HG03378 (cell line): ENCODE measurements at regions not wholly inside any gene's neighbourhood (a gene's known extent, or its start where the extent isn't known, plus 50 kb on each side); places are given as distances from the start of the nearest gene placed in this dataset.

ENCODE experiments used
- ATAC-seq: cut with Tn5 transposase; IDR thresholded peaks from one replicate; pipeline ENCODE4 v1.9.1; 2021; ENCODE audit warnings: mild to moderate bottlenecking, moderate library complexity; ENCODE audit not compliant: unreplicated experiment

- ATAC-seq, result no peak
Measured at GRCh38 chr4:24249972-24250371, 334.4 kb downstream of the DHX15 start.

- no peak for ATAC-seq
Measured at GRCh38 chr4:24248674-24249630, 335.4 kb downstream of the DHX15 start.

GRCh38 chr4:24245491-24245820, 338.9 kb downstream of the DHX15 start:
- ATAC-seq, result no peak

GRCh38 chr4:24244663-24245490, 339.5 kb downstream of the DHX15 start:
- no peak for ATAC-seq

- no peak for ATAC-seq
Measured at GRCh38 chr4:24243641-24244040, 340.7 kb downstream of the DHX15 start.

- ATAC-seq, result no peak
Measured at GRCh38 chr4:24241511-24241910, 342.8 kb downstream of the DHX15 start.

GRCh38 chr4:24240655-24241054, 343.7 kb downstream of the DHX15 start:
- no peak for ATAC-seq

- ATAC-seq, result no peak
Measured at GRCh38 chr4:24237709-24238108, 346.6 kb downstream of the DHX15 start.

- ATAC-seq, result no peak
Measured at GRCh38 chr4:24236532-24236931, 346.7 kb upstream of the PPARGC1A start.

GRCh38 chr4:24236120-24236519, 346.3 kb upstream of the PPARGC1A start:
- no peak for ATAC-seq

GRCh38 chr4:24235618-24236017, 345.8 kb upstream of the PPARGC1A start:
- ATAC-seq, result no peak

GRCh38 chr4:24234288-24234848, 344.5 kb upstream of the PPARGC1A start:
- no peak for ATAC-seq

GRCh38 chr4:24230955-24231354, 341.1 kb upstream of the PPARGC1A start:
- no peak for ATAC-seq

- no peak for ATAC-seq
Measured at GRCh38 chr4:24229978-24230377, 340.1 kb upstream of the PPARGC1A start.

- ATAC-seq, result no peak
Measured at GRCh38 chr4:24228692-24229091, 338.8 kb upstream of the PPARGC1A start.

- ATAC-seq, result no peak
Measured at GRCh38 chr4:24226667-24227066, 336.8 kb upstream of the PPARGC1A start.

- ATAC-seq, result no peak
Measured at GRCh38 chr4:24226023-24226422, 336.2 kb upstream of the PPARGC1A start.

- no peak for ATAC-seq
Measured at GRCh38 chr4:24224446-24224845, 334.6 kb upstream of the PPARGC1A start.

GRCh38 chr4:24219209-24219608, 329.4 kb upstream of the PPARGC1A start:
- ATAC-seq, result no peak

GRCh38 chr4:24218566-24218965, 328.7 kb upstream of the PPARGC1A start:
- no peak for ATAC-seq

GRCh38 chr4:24214796-24215195, 324.9 kb upstream of the PPARGC1A start:
- ATAC-seq, result no peak

- no peak for ATAC-seq
Measured at GRCh38 chr4:24213961-24214360, 324.1 kb upstream of the PPARGC1A start.
